WTC11 (cell line): ENCODE measurements at regions not wholly inside any gene's neighbourhood (a gene's known extent, or its start where the extent isn't known, plus 50 kb on each side); places are given as distances from the start of the nearest gene placed in this dataset.

Experiments
- CBFB ChIP-seq: sonication (generic); formaldehyde crosslinking; IDR thresholded peaks from 2 replicates; pipeline ENCODE4 v1.8.1; 2022; ENCODE audit warnings: mild to moderate bottlenecking, low read depth, missing genetic modification reagents
- CREB1 ChIP-seq: sonication (generic); formaldehyde crosslinking; IDR thresholded peaks from 2 replicates; pipeline ENCODE4 v1.8.0; 2023; ENCODE audit warnings: mild to moderate bottlenecking, missing genetic modification reagents
- GABPB1 ChIP-seq: sonication (generic); formaldehyde crosslinking; IDR thresholded peaks from 2 replicates; pipeline ENCODE4 v1.8.1; 2023; ENCODE audit warnings: mild to moderate bottlenecking, missing genetic modification reagents
- NR3C1 ChIP-seq: sonication (generic); formaldehyde crosslinking; conservative IDR thresholded peaks from 2 replicates; pipeline ENCODE4 v1.8.1; 2023; ENCODE audit warnings: low read depth, mild to moderate bottlenecking, missing genetic modification reagents
- OVOL2 ChIP-seq: fragments of 250-450 bp; sonication (Bioruptor Pico); IDR thresholded peaks from 2 replicates; pipeline ENCODE4 v1.9.0; 2021; ENCODE audit warnings: mild to moderate bottlenecking, borderline replicate concordance
- RORB ChIP-seq: fragments of 250-450 bp; sonication (Bioruptor Pico); IDR thresholded peaks from 2 replicates; pipeline ENCODE4 v1.9.0; 2021; ENCODE audit warnings: mild to moderate bottlenecking
- TEAD4 ChIP-seq: sonication (generic); formaldehyde crosslinking; IDR thresholded peaks from 2 replicates; pipeline ENCODE4 v1.8.0; 2022; ENCODE audit warnings: mild to moderate bottlenecking, missing genetic modification reagents
- ZNF138 ChIP-seq: sonication (generic); formaldehyde crosslinking; conservative IDR thresholded peaks from 2 replicates; pipeline ENCODE4 v1.8.1; 2022; ENCODE audit warnings: mild to moderate bottlenecking, moderate library complexity, missing genetic modification reagents
- TF ChIP-seq, protein P1 (sequence below): sonication (generic); formaldehyde crosslinking; IDR thresholded peaks from 2 replicates; pipeline ENCODE4 v1.8.0; 2022; ENCODE audit warnings: mild to moderate bottlenecking, missing genetic modification reagents
- TF ChIP-seq, protein P2 (sequence below): sonication (generic); formaldehyde crosslinking; IDR thresholded peaks from 2 replicates; pipeline ENCODE4 v1.8.1; 2023; ENCODE audit warnings: mild to moderate bottlenecking, missing genetic modification reagents, moderate library complexity
- TF ChIP-seq, protein P3 (sequence below): sonication (generic); formaldehyde crosslinking; IDR thresholded peaks from 2 replicates; pipeline ENCODE4 v1.8.0; 2022; ENCODE audit warnings: mild to moderate bottlenecking, missing genetic modification reagents
- TF ChIP-seq, protein P4 (sequence below): fragments of 200-600 bp; IDR thresholded peaks from 2 replicates; pipeline ENCODE4 v1.8.0; 2022; ENCODE audit warnings: antibody characterized with exemption
- TF ChIP-seq, protein P5 (sequence below): sonication (generic); formaldehyde crosslinking; IDR thresholded peaks from 2 replicates; pipeline ENCODE4 v1.8.0; 2022; ENCODE audit warnings: missing genetic modification reagents
- TF ChIP-seq, protein P6 (sequence below): sonication (generic); formaldehyde crosslinking; IDR thresholded peaks from 2 replicates; pipeline ENCODE4 v1.8.1; 2022; ENCODE audit warnings: mild to moderate bottlenecking, moderate library complexity, missing genetic modification reagents

DNA sequence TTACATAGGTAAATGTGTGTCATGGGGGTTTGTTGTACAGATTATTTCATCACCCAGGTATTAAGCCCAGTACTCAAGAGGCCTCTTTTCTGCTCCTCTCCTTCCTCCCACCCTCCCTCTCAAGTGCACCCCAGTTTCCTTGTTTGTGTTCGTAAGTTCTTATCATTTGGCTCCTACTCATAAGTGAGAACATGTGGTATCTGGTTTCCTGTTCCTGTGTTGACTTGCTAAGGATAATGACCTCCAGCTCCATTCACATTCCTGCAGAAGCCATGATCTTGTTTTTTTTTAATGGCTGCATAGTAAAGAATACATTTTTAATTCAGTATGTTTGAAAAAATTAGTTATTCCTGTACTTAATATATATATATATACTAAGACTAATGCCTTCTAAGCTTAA is 107.7 kb downstream of the CLDN17 start:
- TF ChIP-seq CBFB (CRISPR knock-in tag), result no peak
- TF ChIP-seq, protein P1, sequence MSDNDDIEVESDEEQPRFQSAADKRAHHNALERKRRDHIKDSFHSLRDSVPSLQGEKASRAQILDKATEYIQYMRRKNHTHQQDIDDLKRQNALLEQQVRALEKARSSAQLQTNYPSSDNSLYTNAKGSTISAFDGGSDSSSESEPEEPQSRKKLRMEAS (CRISPR knock-in tag), result no peak
- TF ChIP-seq GABPB1 (CRISPR knock-in tag), result no peak
- no peak for TF ChIP-seq NR3C1 (CRISPR knock-in tag)
- TF ChIP-seq, protein P2, sequence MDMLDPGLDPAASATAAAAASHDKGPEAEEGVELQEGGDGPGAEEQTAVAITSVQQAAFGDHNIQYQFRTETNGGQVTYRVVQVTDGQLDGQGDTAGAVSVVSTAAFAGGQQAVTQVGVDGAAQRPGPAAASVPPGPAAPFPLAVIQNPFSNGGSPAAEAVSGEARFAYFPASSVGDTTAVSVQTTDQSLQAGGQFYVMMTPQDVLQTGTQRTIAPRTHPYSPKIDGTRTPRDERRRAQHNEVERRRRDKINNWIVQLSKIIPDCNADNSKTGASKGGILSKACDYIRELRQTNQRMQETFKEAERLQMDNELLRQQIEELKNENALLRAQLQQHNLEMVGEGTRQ, result no peak
- TF ChIP-seq, protein P3, sequence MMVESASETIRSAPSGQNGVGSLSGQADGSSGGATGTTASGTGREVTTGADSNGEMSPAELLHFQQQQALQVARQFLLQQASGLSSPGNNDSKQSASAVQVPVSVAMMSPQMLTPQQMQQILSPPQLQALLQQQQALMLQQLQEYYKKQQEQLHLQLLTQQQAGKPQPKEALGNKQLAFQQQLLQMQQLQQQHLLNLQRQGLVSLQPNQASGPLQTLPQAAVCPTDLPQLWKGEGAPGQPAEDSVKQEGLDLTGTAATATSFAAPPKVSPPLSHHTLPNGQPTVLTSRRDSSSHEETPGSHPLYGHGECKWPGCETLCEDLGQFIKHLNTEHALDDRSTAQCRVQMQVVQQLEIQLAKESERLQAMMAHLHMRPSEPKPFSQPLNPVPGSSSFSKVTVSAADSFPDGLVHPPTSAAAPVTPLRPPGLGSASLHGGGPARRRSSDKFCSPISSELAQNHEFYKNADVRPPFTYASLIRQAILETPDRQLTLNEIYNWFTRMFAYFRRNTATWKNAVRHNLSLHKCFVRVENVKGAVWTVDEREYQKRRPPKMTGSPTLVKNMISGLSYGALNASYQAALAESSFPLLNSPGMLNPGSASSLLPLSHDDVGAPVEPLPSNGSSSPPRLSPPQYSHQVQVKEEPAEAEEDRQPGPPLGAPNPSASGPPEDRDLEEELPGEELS (CRISPR knock-in tag), result no peak
- TF ChIP-seq, protein P4, sequence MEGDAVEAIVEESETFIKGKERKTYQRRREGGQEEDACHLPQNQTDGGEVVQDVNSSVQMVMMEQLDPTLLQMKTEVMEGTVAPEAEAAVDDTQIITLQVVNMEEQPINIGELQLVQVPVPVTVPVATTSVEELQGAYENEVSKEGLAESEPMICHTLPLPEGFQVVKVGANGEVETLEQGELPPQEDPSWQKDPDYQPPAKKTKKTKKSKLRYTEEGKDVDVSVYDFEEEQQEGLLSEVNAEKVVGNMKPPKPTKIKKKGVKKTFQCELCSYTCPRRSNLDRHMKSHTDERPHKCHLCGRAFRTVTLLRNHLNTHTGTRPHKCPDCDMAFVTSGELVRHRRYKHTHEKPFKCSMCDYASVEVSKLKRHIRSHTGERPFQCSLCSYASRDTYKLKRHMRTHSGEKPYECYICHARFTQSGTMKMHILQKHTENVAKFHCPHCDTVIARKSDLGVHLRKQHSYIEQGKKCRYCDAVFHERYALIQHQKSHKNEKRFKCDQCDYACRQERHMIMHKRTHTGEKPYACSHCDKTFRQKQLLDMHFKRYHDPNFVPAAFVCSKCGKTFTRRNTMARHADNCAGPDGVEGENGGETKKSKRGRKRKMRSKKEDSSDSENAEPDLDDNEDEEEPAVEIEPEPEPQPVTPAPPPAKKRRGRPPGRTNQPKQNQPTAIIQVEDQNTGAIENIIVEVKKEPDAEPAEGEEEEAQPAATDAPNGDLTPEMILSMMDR, result no peak
- TF ChIP-seq CREB1 (CRISPR knock-in tag), result no peak
- TF ChIP-seq, protein P5, sequence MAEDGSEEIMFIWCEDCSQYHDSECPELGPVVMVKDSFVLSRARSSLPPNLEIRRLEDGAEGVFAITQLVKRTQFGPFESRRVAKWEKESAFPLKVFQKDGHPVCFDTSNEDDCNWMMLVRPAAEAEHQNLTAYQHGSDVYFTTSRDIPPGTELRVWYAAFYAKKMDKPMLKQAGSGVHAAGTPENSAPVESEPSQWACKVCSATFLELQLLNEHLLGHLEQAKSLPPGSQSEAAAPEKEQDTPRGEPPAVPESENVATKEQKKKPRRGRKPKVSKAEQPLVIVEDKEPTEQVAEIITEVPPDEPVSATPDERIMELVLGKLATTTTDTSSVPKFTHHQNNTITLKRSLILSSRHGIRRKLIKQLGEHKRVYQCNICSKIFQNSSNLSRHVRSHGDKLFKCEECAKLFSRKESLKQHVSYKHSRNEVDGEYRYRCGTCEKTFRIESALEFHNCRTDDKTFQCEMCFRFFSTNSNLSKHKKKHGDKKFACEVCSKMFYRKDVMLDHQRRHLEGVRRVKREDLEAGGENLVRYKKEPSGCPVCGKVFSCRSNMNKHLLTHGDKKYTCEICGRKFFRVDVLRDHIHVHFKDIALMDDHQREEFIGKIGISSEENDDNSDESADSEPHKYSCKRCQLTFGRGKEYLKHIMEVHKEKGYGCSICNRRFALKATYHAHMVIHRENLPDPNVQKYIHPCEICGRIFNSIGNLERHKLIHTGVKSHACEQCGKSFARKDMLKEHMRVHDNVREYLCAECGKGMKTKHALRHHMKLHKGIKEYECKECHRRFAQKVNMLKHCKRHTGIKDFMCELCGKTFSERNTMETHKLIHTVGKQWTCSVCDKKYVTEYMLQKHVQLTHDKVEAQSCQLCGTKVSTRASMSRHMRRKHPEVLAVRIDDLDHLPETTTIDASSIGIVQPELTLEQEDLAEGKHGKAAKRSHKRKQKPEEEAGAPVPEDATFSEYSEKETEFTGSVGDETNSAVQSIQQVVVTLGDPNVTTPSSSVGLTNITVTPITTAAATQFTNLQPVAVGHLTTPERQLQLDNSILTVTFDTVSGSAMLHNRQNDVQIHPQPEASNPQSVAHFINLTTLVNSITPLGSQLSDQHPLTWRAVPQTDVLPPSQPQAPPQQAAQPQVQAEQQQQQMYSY (CRISPR knock-in tag), result no peak
- no peak for TF ChIP-seq OVOL2 (CRISPR knock-in tag)
- TF ChIP-seq, protein P6, sequence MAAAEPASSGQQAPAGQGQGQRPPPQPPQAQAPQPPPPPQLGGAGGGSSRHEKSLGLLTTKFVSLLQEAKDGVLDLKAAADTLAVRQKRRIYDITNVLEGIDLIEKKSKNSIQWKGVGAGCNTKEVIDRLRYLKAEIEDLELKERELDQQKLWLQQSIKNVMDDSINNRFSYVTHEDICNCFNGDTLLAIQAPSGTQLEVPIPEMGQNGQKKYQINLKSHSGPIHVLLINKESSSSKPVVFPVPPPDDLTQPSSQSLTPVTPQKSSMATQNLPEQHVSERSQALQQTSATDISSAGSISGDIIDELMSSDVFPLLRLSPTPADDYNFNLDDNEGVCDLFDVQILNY, result no peak
- no peak for TF ChIP-seq RORB (CRISPR knock-in tag)
- TF ChIP-seq ZNF138, result no peak
- no peak for TF ChIP-seq TEAD4
